ENCODE measurements at regions not wholly inside any gene's neighbourhood (a gene's known extent, or its start where the extent isn't known, plus 50 kb on each side); places are given as distances from the start of the nearest gene placed in this dataset.

DNA sequence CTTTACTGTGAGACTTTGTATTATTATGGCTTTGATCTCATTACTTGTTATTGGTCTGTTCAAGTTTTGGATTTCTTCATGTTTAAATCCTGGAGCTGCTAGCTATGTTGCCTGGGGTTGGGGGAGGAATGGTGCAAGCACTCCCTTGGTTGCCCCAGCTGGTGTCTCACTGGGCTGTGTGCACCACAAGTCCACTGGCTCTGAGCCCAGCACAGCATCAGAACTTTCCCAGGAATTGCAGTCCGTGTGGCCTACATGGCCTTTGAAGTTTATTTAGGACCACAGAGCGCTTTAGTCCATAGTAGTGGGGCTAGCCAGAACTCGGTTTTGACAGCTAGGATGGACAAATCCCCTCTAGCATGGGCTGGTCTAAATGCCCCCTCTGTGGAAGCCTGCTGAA, 278.8 kb upstream of the RPS6KA3 start:
- no peak for TF ChIP-seq CTCF (IDR thresholded peaks at IDR 0.05; ENCODE audit: insufficient read depth, low read depth, low read length)
- TF ChIP-seq EZH2 (IDR thresholded peaks at IDR 0.05; ENCODE audit: insufficient read depth, low read length), result no peak

Data from astrocyte (in vitro differentiated cells and primary cell).